Right lobe of liver (tissue), 6 donors: ENCODE measurements at regions not wholly inside any gene's neighbourhood (a gene's known extent, or its start where the extent isn't known, plus 50 kb on each side); places are given as distances from the start of the nearest gene placed in this dataset.

ENCODE experiments used
- ATAC-seq, 4 donors: fragments of 200-7000 bp; cut with Tn5 transposase; one replicate each; pipeline ENCODE4 v1.9.1; 2020; ENCODE audit warnings: mild to moderate bottlenecking in 4 of 4, moderate library complexity in 4 of 4
- DNase-seq, 3 donors: peaks; one replicate each; pipeline ENCODE4 v3.0.0-alpha.2; 2020
- H3K27ac ChIP-seq, 3 donors: fragments of 200-600 bp; one replicate each; pipeline ENCODE4 v1.8.0; 2022
- H3K27me3 ChIP-seq, 2 donors: fragments of 200-600 bp; one replicate each; pipeline ENCODE4 v1.8.0; 2022
- H3K36me3 ChIP-seq, 4 donors: fragments of 200-600 bp; sonication (generic) in 1 of 4; one replicate each; pipeline versions ENCODE4 v1.5.1 to v1.8.0; 2017 to 2022; ENCODE audit warnings: control low read depth in 1 of 4
- H3K4me1 ChIP-seq, 4 donors: fragments of 200-600 bp; sonication (generic) in 1 of 4; one replicate each; pipeline versions ENCODE4 v1.5.1 to v1.8.0; 2017 to 2022; ENCODE audit warnings: control low read depth in 1 of 4
- H3K4me3 ChIP-seq, 3 donors: fragments of 200-600 bp; one replicate each; pipeline ENCODE4 v1.8.0; 2022
- H3K9me3 ChIP-seq, 4 donors: fragments of 200-600 bp; sonication (generic) in 1 of 4; one replicate each; pipeline versions ENCODE4 v1.5.1 to v1.8.0; 2017 to 2022; ENCODE audit warnings: control low read depth in 1 of 4
- CTCF ChIP-seq, 4 donors: fragments of 200-600 bp in 3 of 4; fragments of 450-650 bp in 1 of 4; IDR thresholded peaks; one replicate each; pipeline versions ENCODE4 v1.5.1 to v1.8.0; 2016 to 2022; ENCODE audit warnings: antibody characterized with exemption in 4 of 4, mild to moderate bottlenecking in 2 of 4
- POLR2A ChIP-seq: fragments of 450-650 bp; IDR thresholded peaks from one replicate; pipeline ENCODE4 v1.6.1; 2017; ENCODE audit warnings: antibody characterized with exemption, mild to moderate bottlenecking
- WGBS: methylation state at CpG from one replicate; pipeline ENCODE4 v1.1.6; 2018; ENCODE audit warnings: low coverage, low lambda C conversion rate; ENCODE audit not compliant: insufficient coverage; ENCODE audit errors: missing lambda C conversion rate; 5-methylcytosine and 5-hydroxymethylcytosine counted together
- intact Hi-C, 2 donors: fragments of 100-400 bp; cut with DNase I; formaldehyde crosslinking; loops; one replicate each; pipeline versions ENCODE4 v1.11.2 to v1.14.1; 2022
- donor health status: DM: no; HTN: yes; CAD: no.
- donor health status: DM: no; HTN: no; CAD: no.
- donor health status: DM: no; HTN: no; CAD: no.
- donor health status: DM: no; HTN: yes; CAD: no.
- donor health status: DM: no; HTN: yes; CAD: no.

- intact Hi-C loops, result no loop called here
- no peak overlapping the region for H3K4me3 ChIP-seq
- ATAC-seq (no peak), DNase-seq (no peak)
- H3K27ac ChIP-seq, result no peak overlapping the region
- no peaks in the 10 kb centered on the region for H3K27me3 ChIP-seq
- no peak for TF ChIP-seq CTCF (IDR thresholded peaks at IDR 0.05)
- TF ChIP-seq POLR2A, result no peak
- H3K4me1 ChIP-seq, result no peaks in the 10 kb centered on the region
- no peaks in the 10 kb centered on the region for H3K9me3 ChIP-seq
- H3K36me3 ChIP-seq, result no peaks in the 10 kb centered on the region
- WGBS, result 85% methylated on average over 3 of the region's 26 CpGs
Measured at GRCh38 chr16:54829691-54830090, 101.0 kb upstream of the IRX5 start.

GRCh38 chr16:54822892-54823291 lies 107.8 kb upstream of the IRX5 start:
- Histone ChIP-seq H3K4me3 (no peak overlapping the region), H3K9me3 (no peaks in the 10 kb centered on the region), H3K36me3 (no peaks in the 10 kb centered on the region), H3K27ac (no peak overlapping the region), H3K4me1 (no peaks in the 10 kb centered on the region), H3K27me3 (no peaks in the 10 kb centered on the region)
- 43% methylated on average over 4 of the region's 4 CpGs for WGBS
- TF ChIP-seq POLR2A, result no peak
- ATAC-seq (no peak), DNase-seq (no peak)
- intact Hi-C loops, result no loop called here

GRCh38 chr16:54822492-54822891 lies 108.2 kb upstream of the IRX5 start:
- no peak for DNase-seq
- no peaks in the 10 kb centered on the region for H3K27me3 ChIP-seq
- intact Hi-C loops, result no loop called here
- TF ChIP-seq CTCF (IDR thresholded peaks at IDR 0.05) (no peak), POLR2A (no peak)
- no peaks in the 10 kb centered on the region for H3K9me3 ChIP-seq
- H3K27ac ChIP-seq, result no peak overlapping the region
- ATAC-seq, result no peak
- 64% methylated on average over 5 of the region's 5 CpGs for WGBS
- H3K4me1 ChIP-seq, result no peaks in the 10 kb centered on the region
- no peaks in the 10 kb centered on the region for H3K36me3 ChIP-seq
- no peak overlapping the region for H3K4me3 ChIP-seq

GRCh38 chr16:54821731-54822130 lies 108.9 kb upstream of the IRX5 start:
- H3K9me3 ChIP-seq, result no peaks in the 10 kb centered on the region
- no peaks in the 10 kb centered on the region for H3K27me3 ChIP-seq
- ATAC-seq, result no peak
- TF ChIP-seq CTCF (IDR thresholded peaks at IDR 0.05), result no peak
- no peak for TF ChIP-seq POLR2A
- 53% methylated on average over 2 of the region's 2 CpGs for WGBS
- no peak for DNase-seq
- no peak overlapping the region for H3K4me3 ChIP-seq
- no peak overlapping the region for H3K27ac ChIP-seq
- no peaks in the 10 kb centered on the region for H3K36me3 ChIP-seq
- intact Hi-C loops, result no loop called here
- H3K4me1 ChIP-seq, result no peaks in the 10 kb centered on the region

GRCh38 chr16:54817940-54818574 lies 112.6 kb upstream of the IRX5 start:
- intact Hi-C loops, result no loop called here
- ATAC-seq (no peak), DNase-seq (no peak)
- Histone ChIP-seq H3K9me3 (no peaks in the 10 kb centered on the region), H3K36me3 (no peaks in the 10 kb centered on the region), H3K27ac (no peak overlapping the region), H3K4me3 (no peak overlapping the region), H3K4me1 (no peaks in the 10 kb centered on the region), H3K27me3 (no peaks in the 10 kb centered on the region)
- 59% methylated on average over 17 of the region's 17 CpGs for WGBS
- TF ChIP-seq POLR2A (no peak), CTCF (IDR thresholded peaks at IDR 0.05) (no peak)
